ENCODE measurements at regions not wholly inside any gene's neighbourhood (a gene's known extent, or its start where the extent isn't known, plus 50 kb on each side); places are given as distances from the start of the nearest gene placed in this dataset.

DNA sequence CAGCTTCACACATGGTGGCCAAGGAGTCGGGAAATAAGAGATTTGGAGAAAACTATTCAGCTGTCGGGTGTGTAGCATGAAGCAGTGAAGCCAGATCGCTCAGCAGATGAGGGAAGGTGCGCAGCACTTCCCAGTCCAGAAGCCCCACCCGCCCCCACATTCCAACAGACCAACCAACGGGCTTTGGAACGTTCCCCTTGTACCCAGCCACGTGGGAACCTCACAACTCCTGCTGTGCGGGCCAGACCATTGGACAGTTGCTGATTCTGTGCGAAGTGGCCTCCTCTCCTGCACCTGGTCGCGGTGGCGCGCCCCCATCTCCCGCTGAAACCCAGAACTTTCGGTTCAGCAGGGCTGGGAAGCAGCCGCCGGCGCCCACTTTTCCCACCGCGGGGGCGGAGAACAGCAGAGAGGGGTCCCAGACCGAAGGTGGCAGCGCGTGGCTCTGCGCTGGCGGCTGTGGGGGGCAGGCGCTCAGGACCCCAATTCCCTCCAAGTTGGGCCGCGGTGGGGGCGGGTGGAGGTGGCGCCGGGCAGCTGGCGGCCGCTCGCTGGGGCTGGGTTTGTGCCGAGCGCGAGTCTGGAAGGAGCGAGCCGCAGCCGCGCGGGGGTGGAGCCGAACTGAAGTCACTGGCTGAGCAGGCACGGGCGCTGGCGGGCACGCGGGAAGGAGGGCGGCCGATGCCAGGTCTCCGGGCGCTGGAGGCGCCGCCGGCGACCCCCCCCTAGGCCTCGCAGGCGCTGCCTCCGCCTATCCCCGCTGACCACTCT, 1301.5 kb upstream of the SORCS1 start:
- Histone ChIP-seq H3K4me2 (ENCODE audit: low read depth, low read length, poor library complexity, severe bottlenecking) (no peak overlapping the region), H3K9me2 (replicated peaks; ENCODE audit: insufficient read depth, low read length) (no peaks in the 10 kb centered on the region), H3K79me2 (ENCODE audit: insufficient read depth, low read length) (no peaks in the 10 kb centered on the region), H3K27me3 (ENCODE audit: low read length) (no peaks in the 10 kb centered on the region), H3K9ac (ENCODE audit: low read length) (no peak overlapping the region), H4K20me1 (ENCODE audit: low read depth, low read length) (no peaks in the 10 kb centered on the region), H3K9me3 (ENCODE audit: insufficient read depth, low read length) (no peaks in the 10 kb centered on the region), H3K27ac (ENCODE audit: low read depth, low read length) (no peak overlapping the region), H3K36me3 (ENCODE audit: low read length) (no peaks in the 10 kb centered on the region), H3F3A (ENCODE audit: insufficient read depth) (no peaks in the 10 kb centered on the region), H2AFZ (ENCODE audit: low read depth, low read length, severe bottlenecking) (no peak overlapping the region), H3K4me3 (ENCODE audit: insufficient read depth, low read length, poor library complexity, severe bottlenecking) (no peak overlapping the region)
- TF ChIP-seq EZH2phosphoT487 (conservative IDR thresholded peaks at IDR 0.05; ENCODE audit: low read length) (no peak), CTCF (IDR thresholded peaks at IDR 0.05; ENCODE audit: insufficient read depth, low read length, poor library complexity, severe bottlenecking) (no peak)

GRCh38 chr10:108462005-108462404, 1297.5 kb upstream of the SORCS1 start:
- Histone ChIP-seq H4K20me1 (ENCODE audit: low read depth, low read length) (no peaks in the 10 kb centered on the region), H3K4me2 (ENCODE audit: low read depth, low read length, poor library complexity, severe bottlenecking) (no peak overlapping the region), H3F3A (ENCODE audit: insufficient read depth) (no peaks in the 10 kb centered on the region), H3K9ac (ENCODE audit: low read length) (no peak overlapping the region), H3K36me3 (ENCODE audit: low read length) (no peaks in the 10 kb centered on the region), H3K9me3 (ENCODE audit: insufficient read depth, low read length) (no peaks in the 10 kb centered on the region), H3K79me2 (ENCODE audit: insufficient read depth, low read length) (no peaks in the 10 kb centered on the region), H3K9me2 (replicated peaks; ENCODE audit: insufficient read depth, low read length) (no peaks in the 10 kb centered on the region), H3K4me3 (ENCODE audit: insufficient read depth, low read length, poor library complexity, severe bottlenecking) (no peak overlapping the region), H3K27me3 (ENCODE audit: low read length) (no peaks in the 10 kb centered on the region), H2AFZ (ENCODE audit: low read depth, low read length, severe bottlenecking) (no peak overlapping the region), H3K27ac (ENCODE audit: low read depth, low read length) (no peak overlapping the region)
- TF ChIP-seq EZH2phosphoT487 (conservative IDR thresholded peaks at IDR 0.05; ENCODE audit: low read length): no peak
- no peak for TF ChIP-seq CTCF (IDR thresholded peaks at IDR 0.05; ENCODE audit: insufficient read depth, low read length, poor library complexity, severe bottlenecking)

- Histone ChIP-seq H3K9me2 (replicated peaks; ENCODE audit: insufficient read depth, low read length) (no peaks in the 10 kb centered on the region), H4K20me1 (ENCODE audit: low read depth, low read length) (no peaks in the 10 kb centered on the region), H3K4me3 (ENCODE audit: insufficient read depth, low read length, poor library complexity, severe bottlenecking) (no peak overlapping the region), H3K36me3 (ENCODE audit: low read length) (no peaks in the 10 kb centered on the region), H3K27ac (ENCODE audit: low read depth, low read length) (no peak overlapping the region), H3F3A (ENCODE audit: insufficient read depth) (no peaks in the 10 kb centered on the region), H3K4me2 (ENCODE audit: low read depth, low read length, poor library complexity, severe bottlenecking) (no peak overlapping the region), H3K79me2 (ENCODE audit: insufficient read depth, low read length) (no peaks in the 10 kb centered on the region), H2AFZ (ENCODE audit: low read depth, low read length, severe bottlenecking) (no peak overlapping the region), H3K27me3 (ENCODE audit: low read length) (no peaks in the 10 kb centered on the region), H3K9me3 (ENCODE audit: insufficient read depth, low read length) (no peaks in the 10 kb centered on the region), H3K9ac (ENCODE audit: low read length) (no peak overlapping the region)
- TF ChIP-seq CTCF (IDR thresholded peaks at IDR 0.05; ENCODE audit: insufficient read depth, low read length, poor library complexity, severe bottlenecking) (no peak), EZH2phosphoT487 (conservative IDR thresholded peaks at IDR 0.05; ENCODE audit: low read length) (no peak)
Measured at GRCh38 chr10:108454793-108455192, 1290.3 kb upstream of the SORCS1 start.
